OCI-LY7 (cell line): ENCODE measurements at regions not wholly inside any gene's neighbourhood (a gene's known extent, or its start where the extent isn't known, plus 50 kb on each side); places are given as distances from the start of the nearest gene placed in this dataset.

Experiments used
- EZH2phosphoT487 ChIP-seq: fragments of 200-600 bp; sonication (generic); IDR thresholded peaks from 2 replicates; pipeline ENCODE4 v1.6.1; 2018; ENCODE audit warnings: low read depth, borderline replicate concordance, mild to moderate bottlenecking, mixed run types, antibody characterized with exemption, low read length, moderate library complexity, mixed read lengths
- TF ChIP-seq, protein P1 (sequence below): fragments of 200-600 bp; sonication (generic); conservative IDR thresholded peaks from 2 replicates; pipeline ENCODE4 v1.5.1; 2014; ENCODE audit warnings: mild to moderate bottlenecking, antibody characterized with exemption, low read length, moderate library complexity, mixed read lengths

GRCh38 chr3:194996746-194997145 is 274.2 kb downstream of the XXYLT1 start:
- TF ChIP-seq, protein P1, sequence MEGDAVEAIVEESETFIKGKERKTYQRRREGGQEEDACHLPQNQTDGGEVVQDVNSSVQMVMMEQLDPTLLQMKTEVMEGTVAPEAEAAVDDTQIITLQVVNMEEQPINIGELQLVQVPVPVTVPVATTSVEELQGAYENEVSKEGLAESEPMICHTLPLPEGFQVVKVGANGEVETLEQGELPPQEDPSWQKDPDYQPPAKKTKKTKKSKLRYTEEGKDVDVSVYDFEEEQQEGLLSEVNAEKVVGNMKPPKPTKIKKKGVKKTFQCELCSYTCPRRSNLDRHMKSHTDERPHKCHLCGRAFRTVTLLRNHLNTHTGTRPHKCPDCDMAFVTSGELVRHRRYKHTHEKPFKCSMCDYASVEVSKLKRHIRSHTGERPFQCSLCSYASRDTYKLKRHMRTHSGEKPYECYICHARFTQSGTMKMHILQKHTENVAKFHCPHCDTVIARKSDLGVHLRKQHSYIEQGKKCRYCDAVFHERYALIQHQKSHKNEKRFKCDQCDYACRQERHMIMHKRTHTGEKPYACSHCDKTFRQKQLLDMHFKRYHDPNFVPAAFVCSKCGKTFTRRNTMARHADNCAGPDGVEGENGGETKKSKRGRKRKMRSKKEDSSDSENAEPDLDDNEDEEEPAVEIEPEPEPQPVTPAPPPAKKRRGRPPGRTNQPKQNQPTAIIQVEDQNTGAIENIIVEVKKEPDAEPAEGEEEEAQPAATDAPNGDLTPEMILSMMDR: no peak
- TF ChIP-seq EZH2phosphoT487: no peak
